Prostate gland (tissue), 2 donors: ENCODE measurements at regions not wholly inside any gene's neighbourhood (a gene's known extent, or its start where the extent isn't known, plus 50 kb on each side); places are given as distances from the start of the nearest gene placed in this dataset.

Source experiments
- DNase-seq: peaks from one replicate; pipeline ENCODE4 v3.0.0-alpha.2; 2019; ENCODE audit warnings: low spot score
- H3K27ac ChIP-seq, 2 donors: fragments of 200-600 bp; sonication (generic); 2 replicates each; pipeline ENCODE4 v1.5.1; 2017 to 2019
- H3K27me3 ChIP-seq: fragments of 200-600 bp; sonication (generic); replicated peaks from 2 replicates; pipeline ENCODE4 v1.5.1; 2019; ENCODE audit not compliant: insufficient read depth
- H3K36me3 ChIP-seq, 2 donors: fragments of 200-600 bp; sonication (generic); 1 replicate in 1 of 2; 2 replicates in 1 of 2; pipeline versions ENCODE4 v1.5.1 to v1.8.1; 2017 to 2019
- H3K4me1 ChIP-seq: fragments of 200-600 bp; sonication (generic); replicated peaks from 2 replicates; pipeline ENCODE4 v1.5.1; 2019
- H3K4me3 ChIP-seq, 2 donors: fragments of 200-600 bp; sonication (generic); 2 replicates each; pipeline ENCODE4 v1.5.1; 2017 to 2019
- H3K9me3 ChIP-seq: fragments of 200-600 bp; sonication (generic); 2 replicates; pipeline ENCODE4 v1.5.1; 2017
- POLR2A ChIP-seq: fragments of 450-650 bp; IDR thresholded peaks from one replicate; pipeline ENCODE4 v1.6.1; 2016; ENCODE audit warnings: antibody characterized with exemption, mild to moderate bottlenecking
- POLR2AphosphoS5 ChIP-seq: sonication (generic); formaldehyde crosslinking; IDR thresholded peaks from one replicate; pipeline ENCODE4 v1.6.1; 2017; ENCODE audit warnings: antibody characterized with exemption
- WGBS: methylation state at CpG from one replicate; pipeline ENCODE4 v1.1.5; 2018; 5-methylcytosine and 5-hydroxymethylcytosine counted together
- intact Hi-C: fragments of 100-400 bp; cut with DNase I; formaldehyde crosslinking; loops from one replicate; pipeline ENCODE4 v1.14.2; 2022
- TF ChIP-seq, protein P1 (sequence below), 4 experiments: fragments of 200-600 bp in 2 of 4; fragments of 450-650 bp in 2 of 4; sonication (generic) in 2 of 4; IDR thresholded peaks; 1 replicate in 3 of 4; 2 replicates in 1 of 4; pipeline ENCODE4 v1.5.1; 2016 to 2019; ENCODE audit warnings: antibody characterized with exemption in 4 of 4, mild to moderate bottlenecking in 2 of 4, moderate library complexity in 2 of 4

- intact Hi-C loops: no loop called here
- DNase-seq: no peak
- Histone ChIP-seq H3K9me3 (no peaks in the 10 kb centered on the region), H3K36me3 (no peaks in the 10 kb centered on the region), H3K4me1 (no peaks in the 10 kb centered on the region), H3K27me3 (no peaks in the 10 kb centered on the region), H3K4me3 (no peak overlapping the region), H3K27ac (no peak overlapping the region)
- 93% methylated on average over 10 of the region's 10 CpGs for WGBS
- TF ChIP-seq POLR2A (no peak), POLR2AphosphoS5 (no peak)
- TF ChIP-seq, protein P1, sequence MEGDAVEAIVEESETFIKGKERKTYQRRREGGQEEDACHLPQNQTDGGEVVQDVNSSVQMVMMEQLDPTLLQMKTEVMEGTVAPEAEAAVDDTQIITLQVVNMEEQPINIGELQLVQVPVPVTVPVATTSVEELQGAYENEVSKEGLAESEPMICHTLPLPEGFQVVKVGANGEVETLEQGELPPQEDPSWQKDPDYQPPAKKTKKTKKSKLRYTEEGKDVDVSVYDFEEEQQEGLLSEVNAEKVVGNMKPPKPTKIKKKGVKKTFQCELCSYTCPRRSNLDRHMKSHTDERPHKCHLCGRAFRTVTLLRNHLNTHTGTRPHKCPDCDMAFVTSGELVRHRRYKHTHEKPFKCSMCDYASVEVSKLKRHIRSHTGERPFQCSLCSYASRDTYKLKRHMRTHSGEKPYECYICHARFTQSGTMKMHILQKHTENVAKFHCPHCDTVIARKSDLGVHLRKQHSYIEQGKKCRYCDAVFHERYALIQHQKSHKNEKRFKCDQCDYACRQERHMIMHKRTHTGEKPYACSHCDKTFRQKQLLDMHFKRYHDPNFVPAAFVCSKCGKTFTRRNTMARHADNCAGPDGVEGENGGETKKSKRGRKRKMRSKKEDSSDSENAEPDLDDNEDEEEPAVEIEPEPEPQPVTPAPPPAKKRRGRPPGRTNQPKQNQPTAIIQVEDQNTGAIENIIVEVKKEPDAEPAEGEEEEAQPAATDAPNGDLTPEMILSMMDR (IDR thresholded peaks at IDR 0.05): no peak
Measured at GRCh38 chr16:47895146-47895545, 260.6 kb downstream of the ABCC12 start.

GRCh38 chr16:47892999-47893398 lies 262.8 kb downstream of the ABCC12 start:
- no peaks in the 10 kb centered on the region for H3K4me1 ChIP-seq
- intact Hi-C loops: no loop called here
- no peak overlapping the region for H3K27ac ChIP-seq
- DNase-seq: no peak
- H3K27me3 ChIP-seq: no peaks in the 10 kb centered on the region
- no peak overlapping the region for H3K4me3 ChIP-seq
- TF ChIP-seq POLR2AphosphoS5 (no peak), POLR2A (no peak)
- TF ChIP-seq, protein P1 (IDR thresholded peaks at IDR 0.05): no peak
- H3K9me3 ChIP-seq: no peaks in the 10 kb centered on the region
- 78% methylated on average over 6 of the region's 6 CpGs for WGBS
- H3K36me3 ChIP-seq: no peaks in the 10 kb centered on the region

DNA sequence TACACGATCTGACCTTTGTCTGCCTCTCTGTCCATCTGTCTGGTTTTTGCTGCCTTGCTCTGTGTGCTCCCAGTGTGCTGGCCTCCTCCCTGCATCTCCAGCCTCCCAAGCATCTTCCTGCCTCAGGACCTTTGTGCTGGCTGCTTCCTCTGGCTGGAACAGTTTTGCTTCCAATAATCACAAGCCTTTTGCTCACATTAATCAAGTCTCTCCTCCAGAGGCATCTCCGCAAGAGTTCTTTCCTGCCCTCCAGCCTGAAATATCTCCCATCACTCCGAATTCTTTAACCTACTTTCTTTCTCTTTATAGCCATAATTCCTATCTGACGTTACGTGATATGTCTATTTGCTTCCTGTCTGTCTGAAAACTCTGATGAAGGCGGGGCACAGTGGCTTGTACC lies 267.1 kb downstream of the ABCC12 start:
- no peak for DNase-seq
- H3K9me3 ChIP-seq: no peaks in the 10 kb centered on the region
- TF ChIP-seq POLR2AphosphoS5 (no peak), POLR2A (no peak)
- TF ChIP-seq, protein P1 (IDR thresholded peaks at IDR 0.05): no peak
- WGBS: 68% methylated on average over 6 of the region's 6 CpGs
- H3K4me1 ChIP-seq: no peaks in the 10 kb centered on the region
- no peak overlapping the region for H3K4me3 ChIP-seq
- H3K27me3 ChIP-seq: no peaks in the 10 kb centered on the region
- no peaks in the 10 kb centered on the region for H3K36me3 ChIP-seq
- intact Hi-C loops: no loop called here
- no peak overlapping the region for H3K27ac ChIP-seq

GRCh38 chr16:47888142-47888541 lies 267.7 kb downstream of the ABCC12 start:
- TF ChIP-seq, protein P1 (IDR thresholded peaks at IDR 0.05): no peak
- TF ChIP-seq POLR2A: no peak
- TF ChIP-seq POLR2AphosphoS5: no peak
- Histone ChIP-seq H3K4me3 (no peak overlapping the region), H3K27ac (no peak overlapping the region), H3K4me1 (no peaks in the 10 kb centered on the region), H3K36me3 (no peaks in the 10 kb centered on the region), H3K9me3 (no peaks in the 10 kb centered on the region), H3K27me3 (no peaks in the 10 kb centered on the region)
- intact Hi-C loops: no loop called here
- WGBS: 12% methylated on average over 3 of the region's 3 CpGs
- no peak for DNase-seq

- intact Hi-C loops: no loop called here
- no peak overlapping the region for H3K4me3 ChIP-seq
- no peaks in the 10 kb centered on the region for H3K9me3 ChIP-seq
- no peak for DNase-seq
- WGBS: 26% methylated on average over 5 of the region's 5 CpGs
- no peaks in the 10 kb centered on the region for H3K36me3 ChIP-seq
- H3K27ac ChIP-seq: no peak overlapping the region
- TF ChIP-seq, protein P1 (IDR thresholded peaks at IDR 0.05): no peak
- TF ChIP-seq POLR2AphosphoS5: no peak
- no peak for TF ChIP-seq POLR2A
- no peaks in the 10 kb centered on the region for H3K27me3 ChIP-seq
- no peaks in the 10 kb centered on the region for H3K4me1 ChIP-seq
Measured at GRCh38 chr16:47887496-47887895, 268.3 kb downstream of the ABCC12 start.
